SH-SY5Y (cell line): ENCODE measurements at regions not wholly inside any gene's neighbourhood (a gene's known extent, or its start where the extent isn't known, plus 50 kb on each side); places are given as distances from the start of the nearest gene placed in this dataset.

ENCODE experiments used
- GATA2 ChIP-seq: IDR thresholded peaks from 2 replicates; pipeline ENCODE4 v1.6.1; 2011; ENCODE audit warnings: mild to moderate bottlenecking, low read depth, low read length
- GATA3 ChIP-seq: IDR thresholded peaks from 2 replicates; pipeline ENCODE4 v1.6.1; 2011; ENCODE audit warnings: low read depth, mild to moderate bottlenecking, low read length, moderate library complexity

- TF ChIP-seq GATA2: no peak
- TF ChIP-seq GATA3: no peak
Observed at GRCh38 chr18:60111525-60111924, 211.7 kb downstream of the PMAIP1 start.
